ENCODE measurements at regions not wholly inside any gene's neighbourhood (a gene's known extent, or its start where the extent isn't known, plus 50 kb on each side); places are given as distances from the start of the nearest gene placed in this dataset.
A peak's percentile ranks its signal among the peaks of the same experiment; 100 is the strongest.

DNA sequence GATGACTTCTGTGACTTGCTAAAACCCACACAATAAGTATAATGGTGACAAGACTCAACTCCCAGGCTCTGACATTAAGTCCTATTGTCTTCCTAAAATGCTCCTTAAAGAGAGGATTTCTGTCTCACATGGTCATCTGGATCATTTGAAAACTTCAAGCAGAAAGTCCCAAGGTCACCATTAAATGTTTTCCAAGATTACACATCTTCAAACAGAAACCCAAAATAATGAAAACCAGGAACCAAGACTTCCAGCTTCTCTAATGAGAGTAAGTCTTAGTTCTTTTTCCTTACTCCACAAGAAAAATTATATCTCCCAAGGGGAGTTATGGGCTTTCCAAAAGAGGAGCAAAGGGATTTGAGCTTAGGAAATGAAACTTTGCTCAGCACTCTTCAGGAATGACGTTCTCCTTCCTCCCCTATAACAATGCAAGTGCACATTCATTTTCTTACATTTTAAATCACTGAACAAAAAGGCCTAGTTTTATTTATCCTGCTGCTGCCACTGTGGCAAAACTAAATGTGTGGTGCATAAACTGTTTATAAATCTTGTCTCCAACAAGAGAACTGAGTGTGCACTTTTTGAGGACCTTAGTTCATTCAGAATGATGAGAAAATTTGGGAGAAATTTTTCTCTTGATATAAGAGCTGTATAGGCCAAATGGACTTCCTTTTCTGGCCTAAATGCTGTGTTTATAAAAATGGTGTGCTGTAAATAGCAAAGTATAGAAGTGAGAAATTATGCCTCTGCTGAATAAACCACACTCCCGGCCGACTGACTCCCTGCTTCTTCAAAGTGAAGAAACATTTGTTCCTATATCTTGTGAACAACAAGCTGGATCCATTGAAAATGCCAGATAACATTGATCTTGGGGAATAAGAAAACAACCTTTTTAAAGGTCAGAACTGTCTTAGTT lies 148.4 kb upstream of the PLEKHG7 start:
- TF ChIP-seq POLR2A (IDR thresholded peaks at IDR 0.05) (no peak), POLR2AphosphoS5 (IDR thresholded peaks at IDR 0.05; ENCODE audit: insufficient read depth in 1 of 2, low read depth in 1 of 2) (peak in 1 of 2 donors; percentile 54)
- TF ChIP-seq, protein P1, sequence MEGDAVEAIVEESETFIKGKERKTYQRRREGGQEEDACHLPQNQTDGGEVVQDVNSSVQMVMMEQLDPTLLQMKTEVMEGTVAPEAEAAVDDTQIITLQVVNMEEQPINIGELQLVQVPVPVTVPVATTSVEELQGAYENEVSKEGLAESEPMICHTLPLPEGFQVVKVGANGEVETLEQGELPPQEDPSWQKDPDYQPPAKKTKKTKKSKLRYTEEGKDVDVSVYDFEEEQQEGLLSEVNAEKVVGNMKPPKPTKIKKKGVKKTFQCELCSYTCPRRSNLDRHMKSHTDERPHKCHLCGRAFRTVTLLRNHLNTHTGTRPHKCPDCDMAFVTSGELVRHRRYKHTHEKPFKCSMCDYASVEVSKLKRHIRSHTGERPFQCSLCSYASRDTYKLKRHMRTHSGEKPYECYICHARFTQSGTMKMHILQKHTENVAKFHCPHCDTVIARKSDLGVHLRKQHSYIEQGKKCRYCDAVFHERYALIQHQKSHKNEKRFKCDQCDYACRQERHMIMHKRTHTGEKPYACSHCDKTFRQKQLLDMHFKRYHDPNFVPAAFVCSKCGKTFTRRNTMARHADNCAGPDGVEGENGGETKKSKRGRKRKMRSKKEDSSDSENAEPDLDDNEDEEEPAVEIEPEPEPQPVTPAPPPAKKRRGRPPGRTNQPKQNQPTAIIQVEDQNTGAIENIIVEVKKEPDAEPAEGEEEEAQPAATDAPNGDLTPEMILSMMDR (IDR thresholded peaks at IDR 0.05) = no peak
